ENCODE measurements at regions not wholly inside any gene's neighbourhood (a gene's known extent, or its start where the extent isn't known, plus 50 kb on each side); places are given as distances from the start of the nearest gene placed in this dataset.
A peak's percentile ranks its signal among the peaks of the same experiment; 100 is the strongest.

- Histone ChIP-seq H3K36me3 (ENCODE audit: control insufficient read depth in 2 of 2, insufficient read depth in 1 of 2, low read length in 2 of 2) (no peaks in the 10 kb centered on the region), H3K4me3 (ENCODE audit: low read depth, low read length) (no peak overlapping the region), H3K9me3 (ENCODE audit: control insufficient read depth, insufficient read depth, low read depth, low read length) (no peaks in the 10 kb centered on the region), H3K4me1 (ENCODE audit: control insufficient read depth, insufficient read depth, low read length) (no peaks in the 10 kb centered on the region), H3K27ac (ENCODE audit: extremely low read depth, low read depth, low read length) (no peak overlapping the region)
- no peak for TF ChIP-seq ZNF19 (tag by site-specific recombination; IDR thresholded peaks at IDR 0.05; ENCODE audit: low read depth)
- no peak for TF ChIP-seq ZNF501 (tag by site-specific recombination; IDR thresholded peaks at IDR 0.05)
- TF ChIP-seq ZNF777 (tag by site-specific recombination; IDR thresholded peaks at IDR 0.05; ENCODE audit: borderline replicate concordance): no peak
- TF ChIP-seq ZNF510 (tag by site-specific recombination; IDR thresholded peaks at IDR 0.05; ENCODE audit: insufficient replicate concordance): no peak
- no peak for TF ChIP-seq ZNF664 (tag by site-specific recombination; IDR thresholded peaks at IDR 0.05)
- TF ChIP-seq, protein P1, sequence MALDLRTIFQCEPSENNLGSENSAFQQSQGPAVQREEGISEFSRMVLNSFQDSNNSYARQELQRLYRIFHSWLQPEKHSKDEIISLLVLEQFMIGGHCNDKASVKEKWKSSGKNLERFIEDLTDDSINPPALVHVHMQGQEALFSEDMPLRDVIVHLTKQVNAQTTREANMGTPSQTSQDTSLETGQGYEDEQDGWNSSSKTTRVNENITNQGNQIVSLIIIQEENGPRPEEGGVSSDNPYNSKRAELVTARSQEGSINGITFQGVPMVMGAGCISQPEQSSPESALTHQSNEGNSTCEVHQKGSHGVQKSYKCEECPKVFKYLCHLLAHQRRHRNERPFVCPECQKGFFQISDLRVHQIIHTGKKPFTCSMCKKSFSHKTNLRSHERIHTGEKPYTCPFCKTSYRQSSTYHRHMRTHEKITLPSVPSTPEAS (tag by site-specific recombination; IDR thresholded peaks at IDR 0.05): no peak
- no peak for TF ChIP-seq ZNF621 (tag by site-specific recombination; IDR thresholded peaks at IDR 0.05)
- no peak for TF ChIP-seq MZF1 (tag by site-specific recombination; IDR thresholded peaks at IDR 0.05; ENCODE audit: borderline replicate concordance)
- TF ChIP-seq ZNF548 (tag by site-specific recombination; IDR thresholded peaks at IDR 0.05): no peak
- no peak for TF ChIP-seq SP3 (tag by site-specific recombination; IDR thresholded peaks at IDR 0.05)
- no peak for TF ChIP-seq ZNF76 (tag by site-specific recombination; IDR thresholded peaks at IDR 0.05; ENCODE audit: borderline replicate concordance, low read depth)
- TF ChIP-seq PRDM1 (tag by site-specific recombination; IDR thresholded peaks at IDR 0.05): no peak
- TF ChIP-seq, protein P2, sequence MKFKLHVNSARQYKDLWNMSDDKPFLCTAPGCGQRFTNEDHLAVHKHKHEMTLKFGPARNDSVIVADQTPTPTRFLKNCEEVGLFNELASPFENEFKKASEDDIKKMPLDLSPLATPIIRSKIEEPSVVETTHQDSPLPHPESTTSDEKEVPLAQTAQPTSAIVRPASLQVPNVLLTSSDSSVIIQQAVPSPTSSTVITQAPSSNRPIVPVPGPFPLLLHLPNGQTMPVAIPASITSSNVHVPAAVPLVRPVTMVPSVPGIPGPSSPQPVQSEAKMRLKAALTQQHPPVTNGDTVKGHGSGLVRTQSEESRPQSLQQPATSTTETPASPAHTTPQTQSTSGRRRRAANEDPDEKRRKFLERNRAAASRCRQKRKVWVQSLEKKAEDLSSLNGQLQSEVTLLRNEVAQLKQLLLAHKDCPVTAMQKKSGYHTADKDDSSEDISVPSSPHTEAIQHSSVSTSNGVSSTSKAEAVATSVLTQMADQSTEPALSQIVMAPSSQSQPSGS (tag by site-specific recombination; IDR thresholded peaks at IDR 0.05; ENCODE audit: low read depth): no peak
- TF ChIP-seq ZNF426 (tag by site-specific recombination; IDR thresholded peaks at IDR 0.05): no peak
- no peak for TF ChIP-seq ZNF341 (tag by site-specific recombination; IDR thresholded peaks at IDR 0.05; ENCODE audit: low read depth)
- no peak for TF ChIP-seq ZNF473 (tag by site-specific recombination; IDR thresholded peaks at IDR 0.05)
- no peak for TF ChIP-seq ZBTB7A (tag by site-specific recombination; IDR thresholded peaks at IDR 0.05; ENCODE audit: low read depth)
- TF ChIP-seq ZNF623 (tag by site-specific recombination; IDR thresholded peaks at IDR 0.05): no peak
- TF ChIP-seq, protein P3, sequence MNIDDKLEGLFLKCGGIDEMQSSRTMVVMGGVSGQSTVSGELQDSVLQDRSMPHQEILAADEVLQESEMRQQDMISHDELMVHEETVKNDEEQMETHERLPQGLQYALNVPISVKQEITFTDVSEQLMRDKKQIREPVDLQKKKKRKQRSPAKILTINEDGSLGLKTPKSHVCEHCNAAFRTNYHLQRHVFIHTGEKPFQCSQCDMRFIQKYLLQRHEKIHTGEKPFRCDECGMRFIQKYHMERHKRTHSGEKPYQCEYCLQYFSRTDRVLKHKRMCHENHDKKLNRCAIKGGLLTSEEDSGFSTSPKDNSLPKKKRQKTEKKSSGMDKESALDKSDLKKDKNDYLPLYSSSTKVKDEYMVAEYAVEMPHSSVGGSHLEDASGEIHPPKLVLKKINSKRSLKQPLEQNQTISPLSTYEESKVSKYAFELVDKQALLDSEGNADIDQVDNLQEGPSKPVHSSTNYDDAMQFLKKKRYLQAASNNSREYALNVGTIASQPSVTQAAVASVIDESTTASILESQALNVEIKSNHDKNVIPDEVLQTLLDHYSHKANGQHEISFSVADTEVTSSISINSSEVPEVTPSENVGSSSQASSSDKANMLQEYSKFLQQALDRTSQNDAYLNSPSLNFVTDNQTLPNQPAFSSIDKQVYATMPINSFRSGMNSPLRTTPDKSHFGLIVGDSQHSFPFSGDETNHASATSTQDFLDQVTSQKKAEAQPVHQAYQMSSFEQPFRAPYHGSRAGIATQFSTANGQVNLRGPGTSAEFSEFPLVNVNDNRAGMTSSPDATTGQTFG (tag by site-specific recombination; IDR thresholded peaks at IDR 0.05; ENCODE audit: borderline replicate concordance): no peak
- ChIA-PET CTCF (no interaction called here), POLR2A (no interaction called here)
Observed at GRCh38 chr2:120612471-120612870, 123.2 kb upstream of the GLI2 start.

DNA sequence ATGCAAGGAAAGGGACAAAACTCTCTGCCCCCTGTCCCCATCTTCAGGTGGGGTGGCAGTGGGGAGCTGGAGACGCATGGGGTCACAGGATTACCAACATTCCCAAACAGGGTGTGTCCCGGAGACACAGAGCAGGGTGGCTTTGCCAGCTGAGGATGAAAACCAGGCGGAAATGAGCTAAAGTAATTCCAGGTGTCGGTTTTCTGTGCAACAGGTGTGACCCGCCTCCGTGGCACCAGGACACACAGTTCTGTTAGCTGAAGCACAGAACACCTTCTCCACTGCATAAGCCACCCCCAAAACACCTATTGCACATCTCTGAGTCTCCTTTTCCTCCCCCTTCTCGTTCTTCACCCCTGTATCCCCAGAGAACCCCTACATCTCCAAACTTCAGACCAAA, 122.7 kb upstream of the GLI2 start:
- TF ChIP-seq SCRT2 (tag by site-specific recombination; IDR thresholded peaks at IDR 0.05) (peak; percentile 84), SCRT1 (tag by site-specific recombination; IDR thresholded peaks at IDR 0.05; ENCODE audit: borderline replicate concordance) (peak; percentile 69; the same call in 1 of the 2 replicates)
- TF ChIP-seq, protein P4, sequence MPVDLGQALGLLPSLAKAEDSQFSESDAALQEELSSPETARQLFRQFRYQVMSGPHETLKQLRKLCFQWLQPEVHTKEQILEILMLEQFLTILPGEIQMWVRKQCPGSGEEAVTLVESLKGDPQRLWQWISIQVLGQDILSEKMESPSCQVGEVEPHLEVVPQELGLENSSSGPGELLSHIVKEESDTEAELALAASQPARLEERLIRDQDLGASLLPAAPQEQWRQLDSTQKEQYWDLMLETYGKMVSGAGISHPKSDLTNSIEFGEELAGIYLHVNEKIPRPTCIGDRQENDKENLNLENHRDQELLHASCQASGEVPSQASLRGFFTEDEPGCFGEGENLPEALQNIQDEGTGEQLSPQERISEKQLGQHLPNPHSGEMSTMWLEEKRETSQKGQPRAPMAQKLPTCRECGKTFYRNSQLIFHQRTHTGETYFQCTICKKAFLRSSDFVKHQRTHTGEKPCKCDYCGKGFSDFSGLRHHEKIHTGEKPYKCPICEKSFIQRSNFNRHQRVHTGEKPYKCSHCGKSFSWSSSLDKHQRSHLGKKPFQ (tag by site-specific recombination; IDR thresholded peaks at IDR 0.05): no peak
- ChIA-PET CTCF (no interaction called here), POLR2A (no interaction called here)
- Histone ChIP-seq H3K4me1 (ENCODE audit: control insufficient read depth, insufficient read depth, low read length) (no peaks in the 10 kb centered on the region), H3K27ac (ENCODE audit: extremely low read depth, low read depth, low read length) (no peak overlapping the region), H3K9me3 (ENCODE audit: control insufficient read depth, insufficient read depth, low read depth, low read length) (no peaks in the 10 kb centered on the region), H3K36me3 (ENCODE audit: control insufficient read depth in 2 of 2, insufficient read depth in 1 of 2, low read length in 2 of 2) (no peaks in the 10 kb centered on the region), H3K4me3 (ENCODE audit: low read depth, low read length) (no peak overlapping the region)
